NCI-H1694 (cell line): ENCODE measurements at regions not wholly inside any gene's neighbourhood (a gene's known extent, or its start where the extent isn't known, plus 50 kb on each side); places are given as distances from the start of the nearest gene placed in this dataset.
A peak's percentile ranks its signal among the peaks of the same experiment; 100 is the strongest.

Experiments
- DNase-seq: peaks from one replicate; lab custom pipeline; 2025; lab: John Stamatoyannopoulos, UW

- no peak for DNase-seq
These were observed 1012.7 kb upstream of the ADGRL3 start for GRCh38 chr4:60187428-60187827.

GRCh38 chr4:60189286-60189685, 1010.8 kb upstream of the ADGRL3 start:
- DNase-seq = no peak

- DNase-seq = no peak
These were observed 1005.9 kb upstream of the ADGRL3 start for GRCh38 chr4:60194214-60194613.

- no peak for DNase-seq
These were observed 1004.9 kb upstream of the ADGRL3 start for GRCh38 chr4:60195256-60195655.

- peak; percentile 55 for DNase-seq
These were observed 999.0 kb upstream of the ADGRL3 start for GRCh38 chr4:60201052-60201673.

- no peak for DNase-seq
These were observed 990.5 kb upstream of the ADGRL3 start for GRCh38 chr4:60209588-60209987.

- no peak for DNase-seq
These were observed 984.2 kb upstream of the ADGRL3 start for GRCh38 chr4:60215906-60216305.

- no peak for DNase-seq
These were observed 983.4 kb upstream of the ADGRL3 start for GRCh38 chr4:60216752-60217151.

GRCh38 chr4:60221866-60222265, 978.3 kb upstream of the ADGRL3 start:
- no peak for DNase-seq

- DNase-seq = no peak
These were observed 976.8 kb upstream of the ADGRL3 start for GRCh38 chr4:60223208-60223923.

GRCh38 chr4:60241866-60242265, 958.3 kb upstream of the ADGRL3 start:
- DNase-seq = no peak

- no peak for DNase-seq
These were observed 950.3 kb upstream of the ADGRL3 start for GRCh38 chr4:60249784-60250183.

GRCh38 chr4:60250657-60251056, 949.5 kb upstream of the ADGRL3 start:
- DNase-seq = no peak

GRCh38 chr4:60259781-60260180, 940.3 kb upstream of the ADGRL3 start:
- no peak for DNase-seq

- no peak for DNase-seq
These were observed 933.6 kb upstream of the ADGRL3 start for GRCh38 chr4:60266505-60266904.

GRCh38 chr4:60296386-60296785, 903.7 kb upstream of the ADGRL3 start:
- DNase-seq = no peak

- no peak for DNase-seq
These were observed 886.4 kb upstream of the ADGRL3 start for GRCh38 chr4:60313611-60314178.

- DNase-seq = no peak
These were observed 885.7 kb upstream of the ADGRL3 start for GRCh38 chr4:60314416-60314815.

- no peak for DNase-seq
These were observed 884.5 kb upstream of the ADGRL3 start for GRCh38 chr4:60315586-60315985.

- no peak for DNase-seq
These were observed 873.4 kb upstream of the ADGRL3 start for GRCh38 chr4:60326735-60327134.

GRCh38 chr4:60327651-60328050, 872.5 kb upstream of the ADGRL3 start:
- DNase-seq = no peak

- no peak for DNase-seq
These were observed 855.2 kb upstream of the ADGRL3 start for GRCh38 chr4:60344908-60345307.

- DNase-seq = no peak
These were observed 854.7 kb upstream of the ADGRL3 start for GRCh38 chr4:60345392-60345791.
